ENCODE measurements at regions not wholly inside any gene's neighbourhood (a gene's known extent, or its start where the extent isn't known, plus 50 kb on each side); places are given as distances from the start of the nearest gene placed in this dataset.

GRCh38 chr10:130261306-130261705, 125.1 kb downstream of the GLRX3 start:
- TF ChIP-seq CTCF (IDR thresholded peaks at IDR 0.05), result no peak
- no peaks in the 10 kb centered on the region for H3K36me3 ChIP-seq
- H3K27ac ChIP-seq, result no peak overlapping the region
- no peaks in the 10 kb centered on the region for H3K27me3 ChIP-seq
- no peak for DNase-seq
- WGBS, 2 donors (ENCODE audit: low coverage in 1 of 2), result 65% methylated on average over 5 of the region's 5 CpGs; no CpG with 5 or more reads in 1 of the 2 donors
- no peak overlapping the region for H3K4me3 ChIP-seq
- in situ Hi-C loops (cut with MboI; ENCODE audit: low pct_ligation_motif_present in 1 of 4, low pct_unique_long_range_greater_than_20kb in 1 of 4, low sequenced_read_pairs in 3 of 4), result no loop called here
- intact Hi-C loops (cut with DNase I; ENCODE audit: low total_unique reads), result no loop called here
- no peaks in the 10 kb centered on the region for H3K4me1 ChIP-seq
- no peaks in the 10 kb centered on the region for H3K9me3 ChIP-seq

- no peaks in the 10 kb centered on the region for H3K36me3 ChIP-seq
- no peaks in the 10 kb centered on the region for H3K27me3 ChIP-seq
- H3K4me1 ChIP-seq, result no peaks in the 10 kb centered on the region
- 99 to 100% methylated on average over 1 to 11 of the region's 11 CpGs for WGBS, 2 donors (ENCODE audit: low coverage in 1 of 2)
- no peak for DNase-seq
- no peaks in the 10 kb centered on the region for H3K9me3 ChIP-seq
- H3K4me3 ChIP-seq, result no peak overlapping the region
- intact Hi-C loops (cut with DNase I; ENCODE audit: low total_unique reads), result no loop called here
- in situ Hi-C loops (cut with MboI; ENCODE audit: low pct_ligation_motif_present in 1 of 4, low pct_unique_long_range_greater_than_20kb in 1 of 4, low sequenced_read_pairs in 3 of 4), result no loop called here
- TF ChIP-seq POLR2AphosphoS5 (IDR thresholded peaks at IDR 0.05) (no peak), POLR2A (IDR thresholded peaks at IDR 0.05) (no peak), EP300 (IDR thresholded peaks at IDR 0.05; ENCODE audit: low read depth) (no peak), CTCF (IDR thresholded peaks at IDR 0.05) (no peak)
- H3K27ac ChIP-seq, result no peak overlapping the region
These were observed 125.6 kb downstream of the GLRX3 start for GRCh38 chr10:130261766-130262165.

GRCh38 chr10:130263289-130263688, 127.1 kb downstream of the GLRX3 start:
- Histone ChIP-seq H3K4me3 (no peak overlapping the region), H3K9me3 (no peaks in the 10 kb centered on the region), H3K36me3 (no peaks in the 10 kb centered on the region), H3K27ac (no peak overlapping the region), H3K4me1 (no peaks in the 10 kb centered on the region), H3K27me3 (no peaks in the 10 kb centered on the region)
- no peak for DNase-seq
- in situ Hi-C loops (cut with MboI; ENCODE audit: low pct_ligation_motif_present in 1 of 4, low pct_unique_long_range_greater_than_20kb in 1 of 4, low sequenced_read_pairs in 3 of 4) (no loop called here), intact Hi-C loops (cut with DNase I; ENCODE audit: low total_unique reads) (no loop called here)
- no peak for TF ChIP-seq CTCF (IDR thresholded peaks at IDR 0.05)
- no peak for TF ChIP-seq POLR2A (IDR thresholded peaks at IDR 0.05)
- 44 to 71% methylated on average over 9 to 12 of the region's 12 CpGs for WGBS, 2 donors (ENCODE audit: low coverage in 1 of 2)

DNA sequence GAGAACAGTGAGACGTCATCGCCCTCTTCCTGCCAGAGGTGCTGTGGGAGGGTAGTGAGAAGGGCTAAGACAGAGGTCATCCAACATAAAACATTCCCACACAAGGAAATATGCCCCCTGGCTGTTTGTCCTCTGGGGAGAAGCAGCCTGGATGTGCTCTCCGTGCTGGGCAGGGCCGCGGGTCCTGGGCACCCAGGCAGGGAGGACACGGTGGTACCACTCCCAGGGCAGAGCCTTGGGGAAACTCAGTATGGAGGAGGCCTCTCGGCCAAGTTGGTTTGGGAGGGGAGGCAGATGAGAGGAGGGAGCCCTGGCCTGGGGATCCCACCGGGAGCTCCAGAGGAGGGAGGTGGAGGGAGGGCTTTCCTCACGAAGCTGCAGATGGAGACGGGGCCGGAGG, 129.4 kb downstream of the GLRX3 start:
- Histone ChIP-seq H3K27ac (no peak overlapping the region), H3K9me3 (no peaks in the 10 kb centered on the region), H3K27me3 (no peaks in the 10 kb centered on the region), H3K4me1 (no peaks in the 10 kb centered on the region), H3K36me3 (no peaks in the 10 kb centered on the region), H3K4me3 (no peak overlapping the region)
- intact Hi-C loops (cut with DNase I; ENCODE audit: low total_unique reads) (no loop called here), in situ Hi-C loops (cut with MboI; ENCODE audit: low pct_ligation_motif_present in 1 of 4, low pct_unique_long_range_greater_than_20kb in 1 of 4, low sequenced_read_pairs in 3 of 4) (no loop called here)
- TF ChIP-seq EP300 (IDR thresholded peaks at IDR 0.05; ENCODE audit: low read depth), result no peak
- no peak for TF ChIP-seq CTCF (IDR thresholded peaks at IDR 0.05)
- no peak for TF ChIP-seq POLR2A (IDR thresholded peaks at IDR 0.05)
- no peak for TF ChIP-seq POLR2AphosphoS5 (IDR thresholded peaks at IDR 0.05)
- WGBS, 2 donors (ENCODE audit: low coverage in 1 of 2), result 67 to 86% methylated on average over 3 to 11 of the region's 11 CpGs
- DNase-seq, result no peak
